Lower leg skin (tissue), 4 donors: ENCODE measurements at regions not wholly inside any gene's neighbourhood (a gene's known extent, or its start where the extent isn't known, plus 50 kb on each side); places are given as distances from the start of the nearest gene placed in this dataset.

Source experiments
- DNase-seq, 2 donors: peaks; one replicate each; pipeline ENCODE4 v3.0.0-alpha.2; 2019; ENCODE audit warnings: low spot score in 2 of 2
- H3K4me3 ChIP-seq: fragments of 200-600 bp; sonication (generic); 2 replicates; pipeline ENCODE4 v1.5.1; 2017; ENCODE audit warnings: mild to moderate bottlenecking, low read depth; ENCODE audit not compliant: poor library complexity, severe bottlenecking
- POLR2A ChIP-seq, 2 donors: fragments of 450-650 bp; IDR thresholded peaks; one replicate each; pipeline ENCODE4 v1.6.1; 2016 to 2017; ENCODE audit warnings: antibody characterized with exemption in 2 of 2, mild to moderate bottlenecking in 1 of 2, moderate library complexity in 1 of 2
- WGBS, 2 donors: methylation state at CpG; one replicate each; pipeline ENCODE4 v1.1.5; 2018; 5-methylcytosine and 5-hydroxymethylcytosine counted together
- intact Hi-C: fragments of 100-400 bp; cut with DNase I; formaldehyde crosslinking; loops from one replicate; pipeline ENCODE4 v1.15.0; 2023; ENCODE audit warnings: low total_unique reads
- TF ChIP-seq, protein P1 (sequence below), 3 donors: fragments of 450-650 bp; IDR thresholded peaks; one replicate each; pipeline ENCODE4 v1.5.1; 2016; ENCODE audit warnings: antibody characterized with exemption in 3 of 3, mild to moderate bottlenecking in 3 of 3, moderate library complexity in 2 of 3

DNA sequence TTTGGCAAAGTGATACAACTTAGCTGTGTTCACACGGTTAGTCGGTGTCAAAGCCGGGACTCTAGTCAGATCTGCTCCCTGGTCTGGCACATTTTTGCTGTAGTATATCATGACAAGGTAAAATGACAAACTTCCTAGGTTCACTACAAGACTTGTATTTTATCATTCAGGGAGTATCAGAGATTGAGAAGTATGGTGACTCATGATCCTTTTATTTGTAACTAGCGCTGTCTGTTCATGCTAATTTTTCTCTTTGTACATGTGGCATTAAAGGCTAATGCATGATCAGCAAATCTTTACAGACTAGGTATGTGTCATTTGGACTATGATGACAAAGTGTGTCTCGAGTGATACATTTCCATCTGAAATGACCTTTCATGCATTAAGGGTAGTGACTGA, 326.7 kb downstream of the SIPA1L2 start:
- no peak for DNase-seq
- TF ChIP-seq, protein P1, sequence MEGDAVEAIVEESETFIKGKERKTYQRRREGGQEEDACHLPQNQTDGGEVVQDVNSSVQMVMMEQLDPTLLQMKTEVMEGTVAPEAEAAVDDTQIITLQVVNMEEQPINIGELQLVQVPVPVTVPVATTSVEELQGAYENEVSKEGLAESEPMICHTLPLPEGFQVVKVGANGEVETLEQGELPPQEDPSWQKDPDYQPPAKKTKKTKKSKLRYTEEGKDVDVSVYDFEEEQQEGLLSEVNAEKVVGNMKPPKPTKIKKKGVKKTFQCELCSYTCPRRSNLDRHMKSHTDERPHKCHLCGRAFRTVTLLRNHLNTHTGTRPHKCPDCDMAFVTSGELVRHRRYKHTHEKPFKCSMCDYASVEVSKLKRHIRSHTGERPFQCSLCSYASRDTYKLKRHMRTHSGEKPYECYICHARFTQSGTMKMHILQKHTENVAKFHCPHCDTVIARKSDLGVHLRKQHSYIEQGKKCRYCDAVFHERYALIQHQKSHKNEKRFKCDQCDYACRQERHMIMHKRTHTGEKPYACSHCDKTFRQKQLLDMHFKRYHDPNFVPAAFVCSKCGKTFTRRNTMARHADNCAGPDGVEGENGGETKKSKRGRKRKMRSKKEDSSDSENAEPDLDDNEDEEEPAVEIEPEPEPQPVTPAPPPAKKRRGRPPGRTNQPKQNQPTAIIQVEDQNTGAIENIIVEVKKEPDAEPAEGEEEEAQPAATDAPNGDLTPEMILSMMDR (IDR thresholded peaks at IDR 0.05) = no peak
- no peak for TF ChIP-seq POLR2A (IDR thresholded peaks at IDR 0.05)
- H3K4me3 ChIP-seq = no peak overlapping the region
- WGBS, 2 donors = 60 to 62% methylated on average over 5 of the region's 5 CpGs
- intact Hi-C loops = no loop called here

DNA sequence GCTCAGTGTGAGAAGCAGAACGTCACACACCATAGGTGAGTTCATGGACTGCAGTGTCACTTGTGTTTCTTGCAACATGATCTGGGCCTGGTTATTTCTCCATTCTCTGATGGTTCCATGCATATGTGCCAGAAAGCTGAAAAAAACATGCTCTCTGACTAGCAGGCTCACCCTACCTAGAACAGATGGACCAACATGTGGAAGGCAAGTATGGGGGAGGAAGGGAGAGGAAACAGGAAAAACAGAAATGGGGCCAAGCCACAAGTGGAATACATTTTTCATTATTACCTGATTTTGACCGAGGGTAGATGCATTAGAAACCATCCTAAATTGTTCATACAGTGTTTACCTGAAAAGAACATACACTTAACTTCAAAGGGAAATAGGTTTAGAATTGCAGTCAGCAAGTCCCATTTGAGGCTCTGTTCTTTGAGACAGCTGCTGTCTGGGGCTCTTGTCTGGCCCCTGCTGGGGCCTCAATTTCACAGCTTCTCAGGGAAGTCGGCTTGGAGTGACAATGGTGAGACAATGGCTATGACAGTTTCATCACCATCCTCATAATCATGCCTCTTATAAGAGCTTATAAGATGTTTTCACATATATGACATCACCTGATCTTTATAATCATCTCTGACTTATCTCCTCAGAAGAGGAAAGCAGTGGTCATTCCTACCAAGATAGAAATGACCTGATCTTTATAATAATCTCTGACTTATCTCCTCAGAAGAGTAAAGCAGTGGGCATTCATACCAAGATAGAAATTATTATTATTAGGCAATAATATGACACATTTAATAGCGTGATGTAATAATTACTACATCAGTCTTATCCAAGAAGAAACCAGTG, 327.3 kb downstream of the SIPA1L2 start:
- no peak overlapping the region for H3K4me3 ChIP-seq
- 48 to 55% methylated on average over 4 of the region's 4 CpGs for WGBS, 2 donors
- intact Hi-C loops = no loop called here
- no peak for DNase-seq
- no peak for TF ChIP-seq POLR2A (IDR thresholded peaks at IDR 0.05)
- TF ChIP-seq, protein P1 (IDR thresholded peaks at IDR 0.05) = no peak

- intact Hi-C loops = no loop called here
- DNase-seq = no peak
- no peak overlapping the region for H3K4me3 ChIP-seq
- TF ChIP-seq POLR2A (IDR thresholded peaks at IDR 0.05) = no peak
- TF ChIP-seq, protein P1 (IDR thresholded peaks at IDR 0.05) = no peak
- 58 to 61% methylated on average over 8 of the region's 8 CpGs for WGBS, 2 donors
These were observed 328.7 kb downstream of the SIPA1L2 start for GRCh38 chr1:232301246-232301645.

- intact Hi-C loops = no loop called here
- H3K4me3 ChIP-seq = no peak overlapping the region
- DNase-seq = no peak
- TF ChIP-seq, protein P1 (IDR thresholded peaks at IDR 0.05) = no peak
- TF ChIP-seq POLR2A (IDR thresholded peaks at IDR 0.05) = no peak
- WGBS, 2 donors = 83 to 89% methylated on average over 2 of the region's 2 CpGs
These were observed 329.5 kb downstream of the SIPA1L2 start for GRCh38 chr1:232300466-232300865.

GRCh38 chr1:232296461-232296860, 333.5 kb downstream of the SIPA1L2 start:
- no peak for TF ChIP-seq POLR2A (IDR thresholded peaks at IDR 0.05)
- TF ChIP-seq, protein P1 (IDR thresholded peaks at IDR 0.05) = no peak
- intact Hi-C loops = no loop called here
- no peak for DNase-seq
- 72 to 87% methylated on average over 4 of the region's 4 CpGs for WGBS, 2 donors
- H3K4me3 ChIP-seq = no peak overlapping the region

GRCh38 chr1:232293361-232293760, 336.6 kb downstream of the SIPA1L2 start:
- DNase-seq = no peak
- H3K4me3 ChIP-seq = no peak overlapping the region
- TF ChIP-seq POLR2A (IDR thresholded peaks at IDR 0.05) = no peak
- TF ChIP-seq, protein P1 (IDR thresholded peaks at IDR 0.05) = no peak
- WGBS, 2 donors = 78 to 83% methylated on average over 3 of the region's 3 CpGs
- intact Hi-C loops = no loop called here
